MM.1S (cell line): ENCODE measurements at regions not wholly inside any gene's neighbourhood (a gene's known extent, or its start where the extent isn't known, plus 50 kb on each side); places are given as distances from the start of the nearest gene placed in this dataset.

ENCODE experiments used
- DNase-seq: peaks from one replicate; pipeline ENCODE4 v3.0.0-alpha.2; 2015
- H2AFZ ChIP-seq: fragments of 300-600 bp; sonication (generic); 2 replicates; pipeline ENCODE4 v1.6.0; 2016; ENCODE audit warnings: antibody characterized with exemption, low read length
- H3F3A ChIP-seq: fragments of 300-600 bp; sonication (generic); 2 replicates; pipeline ENCODE4 v1.6.1; 2016; ENCODE audit warnings: mild to moderate bottlenecking, antibody characterized with exemption, low read length, moderate library complexity, mixed read lengths; ENCODE audit not compliant: insufficient read depth
- H3K27ac ChIP-seq: fragments of 300-600 bp; sonication (generic); 2 replicates; pipeline ENCODE4 v1.5.1; 2016; ENCODE audit warnings: mild to moderate bottlenecking, low read length
- H3K27me3 ChIP-seq: fragments of 300-600 bp; sonication (generic); replicated peaks from 2 replicates; pipeline ENCODE4 v1.6.0; 2016; ENCODE audit warnings: low read length; ENCODE audit not compliant: insufficient read depth
- H3K36me3 ChIP-seq: fragments of 300-600 bp; sonication (generic); replicated peaks from 2 replicates; pipeline ENCODE4 v1.6.1; 2016; ENCODE audit warnings: mild to moderate bottlenecking, low read length, mixed read lengths; ENCODE audit not compliant: insufficient read depth
- H3K4me1 ChIP-seq: fragments of 300-600 bp; sonication (generic); 2 replicates; pipeline ENCODE4 v1.6.1; 2016; ENCODE audit warnings: low read length, mixed read lengths
- H3K4me2 ChIP-seq: fragments of 300-600 bp; sonication (generic); 2 replicates; pipeline ENCODE4 v1.6.0; 2016; ENCODE audit warnings: low read depth, low read length
- H3K4me3 ChIP-seq: fragments of 300-600 bp; sonication (generic); 2 replicates; pipeline ENCODE4 v1.5.1; 2016; ENCODE audit warnings: low read length, mixed read lengths
- H3K79me2 ChIP-seq: fragments of 300-600 bp; sonication (generic); 2 replicates; pipeline ENCODE4 v1.6.1; 2016; ENCODE audit warnings: mixed run types, low read length, mixed read lengths
- H3K9ac ChIP-seq: fragments of 300-600 bp; sonication (generic); 2 replicates; pipeline ENCODE4 v1.6.1; 2016; ENCODE audit warnings: low read length, mixed read lengths
- H3K9me2 ChIP-seq: fragments of 300-600 bp; sonication (generic); replicated peaks from 2 replicates; pipeline ENCODE4 v1.6.1; 2016; ENCODE audit warnings: mild to moderate bottlenecking, low read length, mixed read lengths; ENCODE audit not compliant: insufficient read depth
- H3K9me3 ChIP-seq: fragments of 300-600 bp; sonication (generic); replicated peaks from 2 replicates; pipeline ENCODE4 v1.6.1; 2016; ENCODE audit warnings: mild to moderate bottlenecking, low read length, mixed read lengths; ENCODE audit not compliant: insufficient read depth
- H4K20me1 ChIP-seq: fragments of 300-600 bp; sonication (generic); 2 replicates; pipeline ENCODE4 v1.6.1; 2016; ENCODE audit warnings: mild to moderate bottlenecking, low read length, moderate library complexity, mixed read lengths; ENCODE audit not compliant: insufficient read depth
- EZH2 ChIP-seq: fragments of 300-600 bp; sonication (generic); optimal IDR thresholded peaks from 2 replicates; pipeline ENCODE3; 2017; ENCODE audit warnings: low read depth, mild to moderate bottlenecking, antibody characterized with exemption, low read length, mixed read lengths
- EZH2phosphoT487 ChIP-seq: fragments of 300-600 bp; sonication (generic); IDR thresholded peaks from 2 replicates; pipeline ENCODE4 v1.6.1; 2018; ENCODE audit warnings: antibody characterized with exemption, low read length
- TF ChIP-seq, protein P1 (sequence below): fragments of 300-600 bp; sonication (generic); IDR thresholded peaks from 2 replicates; pipeline ENCODE4 v1.5.1; 2016; ENCODE audit warnings: antibody characterized with exemption, low read length, mixed read lengths

DNA sequence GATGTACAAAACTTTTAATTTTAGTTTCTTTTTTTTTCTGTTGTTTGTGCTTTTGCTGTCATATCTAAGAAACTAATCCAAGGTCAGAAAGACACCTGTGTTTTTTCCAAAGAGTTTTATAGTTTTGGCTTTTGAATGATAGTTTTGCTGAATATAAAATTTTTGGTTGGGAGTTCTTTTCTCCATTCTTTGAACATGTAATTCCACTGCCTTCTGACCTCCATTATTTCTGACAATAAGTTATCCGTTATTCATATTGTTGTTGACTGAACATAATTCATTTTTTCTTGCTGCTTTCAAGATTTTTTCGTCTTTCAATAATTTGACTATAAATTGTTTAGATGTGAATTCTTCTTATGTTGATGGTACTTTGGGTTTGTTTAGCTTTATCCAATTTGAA is 82.2 kb upstream of the SLC24A2 start:
- Histone ChIP-seq H2AFZ (no peak overlapping the region), H4K20me1 (no peaks in the 10 kb centered on the region), H3K9ac (no peak overlapping the region), H3K27ac (no peak overlapping the region), H3F3A (no peaks in the 10 kb centered on the region), H3K79me2 (no peaks in the 10 kb centered on the region), H3K9me3 (no peaks in the 10 kb centered on the region), H3K27me3 (no peaks in the 10 kb centered on the region), H3K4me2 (no peak overlapping the region), H3K4me1 (no peaks in the 10 kb centered on the region), H3K36me3 (no peaks in the 10 kb centered on the region), H3K4me3 (no peak overlapping the region), H3K9me2 (no peaks in the 10 kb centered on the region)
- DNase-seq, result no peak
- TF ChIP-seq EZH2phosphoT487 (no peak), EZH2 (no peak)
- TF ChIP-seq, protein P1, sequence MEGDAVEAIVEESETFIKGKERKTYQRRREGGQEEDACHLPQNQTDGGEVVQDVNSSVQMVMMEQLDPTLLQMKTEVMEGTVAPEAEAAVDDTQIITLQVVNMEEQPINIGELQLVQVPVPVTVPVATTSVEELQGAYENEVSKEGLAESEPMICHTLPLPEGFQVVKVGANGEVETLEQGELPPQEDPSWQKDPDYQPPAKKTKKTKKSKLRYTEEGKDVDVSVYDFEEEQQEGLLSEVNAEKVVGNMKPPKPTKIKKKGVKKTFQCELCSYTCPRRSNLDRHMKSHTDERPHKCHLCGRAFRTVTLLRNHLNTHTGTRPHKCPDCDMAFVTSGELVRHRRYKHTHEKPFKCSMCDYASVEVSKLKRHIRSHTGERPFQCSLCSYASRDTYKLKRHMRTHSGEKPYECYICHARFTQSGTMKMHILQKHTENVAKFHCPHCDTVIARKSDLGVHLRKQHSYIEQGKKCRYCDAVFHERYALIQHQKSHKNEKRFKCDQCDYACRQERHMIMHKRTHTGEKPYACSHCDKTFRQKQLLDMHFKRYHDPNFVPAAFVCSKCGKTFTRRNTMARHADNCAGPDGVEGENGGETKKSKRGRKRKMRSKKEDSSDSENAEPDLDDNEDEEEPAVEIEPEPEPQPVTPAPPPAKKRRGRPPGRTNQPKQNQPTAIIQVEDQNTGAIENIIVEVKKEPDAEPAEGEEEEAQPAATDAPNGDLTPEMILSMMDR, result no peak

DNA sequence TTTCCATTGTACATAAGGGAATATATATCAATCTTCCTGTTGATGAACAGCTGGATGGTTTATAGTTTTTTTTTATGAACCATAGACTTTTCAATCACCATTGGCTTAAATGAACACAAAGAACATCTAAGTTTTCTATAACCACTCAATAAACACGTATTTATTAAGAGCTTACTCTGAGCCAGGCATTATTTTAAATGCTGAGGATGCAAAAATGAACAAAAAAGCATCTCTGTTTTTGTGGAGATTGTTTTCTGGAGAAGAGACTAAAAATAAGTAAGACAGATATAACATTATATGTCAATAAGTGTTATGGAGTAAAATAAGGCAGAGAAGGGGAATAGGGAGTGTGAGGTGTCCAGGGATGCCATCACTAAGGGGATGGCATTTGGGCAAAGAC is 52.1 kb upstream of the SLC24A2 start:
- Histone ChIP-seq H3K9ac (no peak overlapping the region), H3K27me3 (no peaks in the 10 kb centered on the region), H3K4me3 (no peak overlapping the region), H3F3A (no peaks in the 10 kb centered on the region), H3K9me3 (no peaks in the 10 kb centered on the region), H4K20me1 (no peaks in the 10 kb centered on the region), H3K9me2 (no peaks in the 10 kb centered on the region), H2AFZ (no peak overlapping the region), H3K27ac (no peak overlapping the region), H3K79me2 (no peaks in the 10 kb centered on the region), H3K4me1 (no peaks in the 10 kb centered on the region), H3K4me2 (no peak overlapping the region), H3K36me3 (no peaks in the 10 kb centered on the region)
- DNase-seq, result no peak
- TF ChIP-seq, protein P1, result no peak
- TF ChIP-seq EZH2, result no peak
- no peak for TF ChIP-seq EZH2phosphoT487
